B cell (primary cell): ENCODE measurements at regions not wholly inside any gene's neighbourhood (a gene's known extent, or its start where the extent isn't known, plus 50 kb on each side); places are given as distances from the start of the nearest gene placed in this dataset.

Source experiments
- ATAC-seq: fragments of 200-7000 bp; cut with Tn5 transposase; one replicate; pipeline ENCODE4 v1.10.0; 2021; ENCODE audit warnings: low read depth, mild to moderate bottlenecking, moderate number of reproducible peaks, moderate library complexity
- CTCF ChIA-PET: fragments of 350-600 bp; sonication (Branson Sonifier 250); formaldehyde crosslinking; loops from one replicate; lab custom pipeline; 2021; ENCODE audit warnings: antibody characterized with exemption, inconsistent platforms; lab: Charles Lee
- POLR2A ChIA-PET: fragments of 350-600 bp; sonication (Branson Sonifier 250); formaldehyde crosslinking; loops from one replicate; lab custom pipeline; 2021; ENCODE audit warnings: antibody characterized with exemption; lab: Charles Lee
- DNase-seq: peaks from one replicate; pipeline ENCODE4 v3.0.0; 2013
- H2AFZ ChIP-seq: 2 replicates; pipeline ENCODE4 v1.6.1; 2012; ENCODE audit warnings: mild to moderate bottlenecking, low read depth, low read length; ENCODE audit not compliant: insufficient read depth, poor library complexity, severe bottlenecking
- H3K27ac ChIP-seq, 2 donors: 1 replicate in 1 of 2; 2 replicates in 1 of 2; pipeline ENCODE4 v1.5.1; 2012 to 2013; ENCODE audit warnings: low read length in 2 of 2, mild to moderate bottlenecking in 2 of 2, moderate library complexity in 1 of 2
- H3K27me3 ChIP-seq, 4 experiments: fragments of 200-600 bp in 1 of 4; sonication (generic) in 1 of 4; replicated peaks in 1 of 4; 1 replicate in 2 of 4; 2 replicates in 2 of 4; pipeline versions ENCODE4 v1.6.1 to v1.7.0; 2013 to 2016; ENCODE audit warnings: low read length in 3 of 4, mild to moderate bottlenecking in 2 of 4, mixed read lengths in 1 of 4, moderate library complexity in 1 of 4; ENCODE audit not compliant: insufficient read depth in 4 of 4, control insufficient read depth in 3 of 4; ENCODE audit errors: control extremely low read depth in 1 of 4
- H3K36me3 ChIP-seq, 2 experiments: replicated peaks in 1 of 2; 1 replicate in 1 of 2; 2 replicates in 1 of 2; pipeline versions ENCODE4 v1.6.1 to v1.7.1; 2013; ENCODE audit warnings: low read length in 1 of 2; ENCODE audit not compliant: insufficient read depth in 2 of 2, control insufficient read depth in 1 of 2; ENCODE audit errors: control extremely low read depth in 1 of 2, extremely low read depth in 1 of 2
- H3K4me1 ChIP-seq, 2 donors: fragments of 200-600 bp in 1 of 2; sonication (generic) in 1 of 2; 1 replicate in 1 of 2; 2 replicates in 1 of 2; pipeline versions ENCODE4 v1.5.1 to v1.6.1; 2013 to 2017; ENCODE audit warnings: low read length in 2 of 2; ENCODE audit not compliant: control insufficient read depth in 2 of 2, insufficient read depth in 2 of 2
- H3K4me2 ChIP-seq: replicated peaks from 2 replicates; pipeline ENCODE3; 2012; ENCODE audit warnings: mild to moderate bottlenecking, low read depth, low read length; ENCODE audit not compliant: poor library complexity, severe bottlenecking
- H3K4me3 ChIP-seq, 5 experiments: fragments of 200-600 bp in 1 of 5; sonication (generic) in 1 of 5; 1 replicate in 3 of 5; 2 replicates in 2 of 5; pipeline versions ENCODE4 v1.5.1 to v1.7.0; 2011 to 2016; ENCODE audit warnings: low read length in 4 of 5, mild to moderate bottlenecking in 4 of 5, low read depth in 2 of 5, control low read depth in 1 of 5, moderate library complexity in 1 of 5; ENCODE audit not compliant: insufficient read depth in 1 of 5; ENCODE audit errors: control extremely low read depth in 1 of 5, extremely low read depth in 1 of 5
- H3K79me2 ChIP-seq: fragments of 200-600 bp; sonication (generic); one replicate; pipeline ENCODE4 v1.6.0; 2016; ENCODE audit warnings: low read length; ENCODE audit not compliant: control insufficient read depth, insufficient read depth
- H3K9ac ChIP-seq: fragments of 200-600 bp; sonication (generic); 2 replicates; pipeline ENCODE4 v1.6.1; 2017; ENCODE audit warnings: mild to moderate bottlenecking, low read length, moderate library complexity
- H3K9me3 ChIP-seq, 3 donors: one replicate each; pipeline versions ENCODE4 v1.6.1 to v1.7.1; 2013; ENCODE audit warnings: low read length in 2 of 3; ENCODE audit not compliant: control insufficient read depth in 2 of 3, insufficient read depth in 1 of 3; ENCODE audit errors: control extremely low read depth in 1 of 3
- H4K20me1 ChIP-seq: 2 replicates; pipeline ENCODE4 v1.6.0; 2012; ENCODE audit warnings: mild to moderate bottlenecking, low read length; ENCODE audit not compliant: insufficient read depth, control insufficient read depth, poor library complexity, severe bottlenecking
- H3K27ac Mint-ChIP-seq: one replicate; pipeline ENCODE4 v1.8.0; 2021; ENCODE audit warnings: mixed read lengths
- H3K27me3 Mint-ChIP-seq: one replicate; pipeline ENCODE4 v1.8.0; 2021; ENCODE audit warnings: mixed read lengths
- H3K4me1 Mint-ChIP-seq: one replicate; pipeline ENCODE4 v1.8.0; 2021; ENCODE audit warnings: mixed read lengths
- H3K4me3 Mint-ChIP-seq: one replicate; pipeline ENCODE4 v1.8.0; 2021; ENCODE audit warnings: mixed read lengths
- H3K9me3 Mint-ChIP-seq: one replicate; pipeline ENCODE4 v1.8.0; 2022; ENCODE audit warnings: mixed read lengths; ENCODE audit not compliant: insufficient read depth
- EZH2 ChIP-seq: IDR thresholded peaks from 2 replicates; pipeline ENCODE4 v1.6.1; 2012; ENCODE audit warnings: borderline replicate concordance, low read depth, mild to moderate bottlenecking, moderate library complexity, low read length; ENCODE audit not compliant: insufficient read depth, poor library complexity, severe bottlenecking
- WGBS: methylation state at CpG from one replicate; pipeline ENCODE4 v1.1.5; 2013; ENCODE audit warnings: missing lambda C conversion rate; ENCODE audit not compliant: insufficient coverage; 5-methylcytosine and 5-hydroxymethylcytosine counted together
- intact Hi-C: fragments of 100-400 bp; cut with micrococcal nuclease; formaldehyde crosslinking; loops from one replicate; pipeline ENCODE4 v1.10.0; 2022
- TF ChIP-seq, protein P1 (sequence below): fragments of 200-600 bp; IDR thresholded peaks from one replicate; pipeline ENCODE4 v1.8.0; 2022; ENCODE audit warnings: antibody characterized with exemption, mild to moderate bottlenecking

DNA sequence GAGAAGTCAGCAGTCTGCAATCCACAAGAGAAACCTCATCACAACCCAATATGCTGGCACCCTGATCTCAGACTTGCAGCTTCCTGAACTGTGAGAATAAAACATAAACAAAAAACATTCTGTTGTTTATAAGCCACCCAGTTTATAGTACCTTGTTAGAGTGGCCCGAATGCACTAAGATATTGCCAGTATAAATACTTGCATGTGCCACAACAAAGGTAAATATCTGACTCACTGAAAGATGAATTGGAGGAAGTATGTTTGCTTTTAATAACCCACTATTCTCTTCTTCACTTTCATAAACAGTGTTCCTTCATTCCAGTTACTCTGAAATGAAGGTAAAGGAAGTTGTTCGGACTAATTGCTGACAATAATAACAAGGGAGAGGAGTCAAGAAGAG is 1163.4 kb upstream of the CDH6 start:
- intact Hi-C loops, result no loop called here
- Histone ChIP-seq H3K9ac (no peak overlapping the region), H3K4me3 (no peak overlapping the region), H3K79me2 (no peaks in the 10 kb centered on the region), H3K36me3 (no peaks in the 10 kb centered on the region), H3K27me3 (no peaks in the 10 kb centered on the region), H3K9me3 (no peaks in the 10 kb centered on the region), H4K20me1 (no peaks in the 10 kb centered on the region), H3K27ac (no peak overlapping the region), H3K4me2 (no peak overlapping the region), H2AFZ (no peak overlapping the region), H3K4me1 (no peaks in the 10 kb centered on the region)
- no CpG with 5 or more reads among the region's 2 CpGs for WGBS
- Mint-ChIP-seq H3K4me1 (no peaks in the 10 kb centered on the region), H3K27ac (no peak overlapping the region), H3K9me3 (no peaks in the 10 kb centered on the region), H3K27me3 (no peaks in the 10 kb centered on the region), H3K4me3 (no peak overlapping the region)
- ChIA-PET POLR2A (no interaction called here), CTCF (no interaction called here)
- no peak for ATAC-seq
- TF ChIP-seq, protein P1, sequence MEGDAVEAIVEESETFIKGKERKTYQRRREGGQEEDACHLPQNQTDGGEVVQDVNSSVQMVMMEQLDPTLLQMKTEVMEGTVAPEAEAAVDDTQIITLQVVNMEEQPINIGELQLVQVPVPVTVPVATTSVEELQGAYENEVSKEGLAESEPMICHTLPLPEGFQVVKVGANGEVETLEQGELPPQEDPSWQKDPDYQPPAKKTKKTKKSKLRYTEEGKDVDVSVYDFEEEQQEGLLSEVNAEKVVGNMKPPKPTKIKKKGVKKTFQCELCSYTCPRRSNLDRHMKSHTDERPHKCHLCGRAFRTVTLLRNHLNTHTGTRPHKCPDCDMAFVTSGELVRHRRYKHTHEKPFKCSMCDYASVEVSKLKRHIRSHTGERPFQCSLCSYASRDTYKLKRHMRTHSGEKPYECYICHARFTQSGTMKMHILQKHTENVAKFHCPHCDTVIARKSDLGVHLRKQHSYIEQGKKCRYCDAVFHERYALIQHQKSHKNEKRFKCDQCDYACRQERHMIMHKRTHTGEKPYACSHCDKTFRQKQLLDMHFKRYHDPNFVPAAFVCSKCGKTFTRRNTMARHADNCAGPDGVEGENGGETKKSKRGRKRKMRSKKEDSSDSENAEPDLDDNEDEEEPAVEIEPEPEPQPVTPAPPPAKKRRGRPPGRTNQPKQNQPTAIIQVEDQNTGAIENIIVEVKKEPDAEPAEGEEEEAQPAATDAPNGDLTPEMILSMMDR, result no peak
- no peak for TF ChIP-seq EZH2
- DNase-seq, result no peak

DNA sequence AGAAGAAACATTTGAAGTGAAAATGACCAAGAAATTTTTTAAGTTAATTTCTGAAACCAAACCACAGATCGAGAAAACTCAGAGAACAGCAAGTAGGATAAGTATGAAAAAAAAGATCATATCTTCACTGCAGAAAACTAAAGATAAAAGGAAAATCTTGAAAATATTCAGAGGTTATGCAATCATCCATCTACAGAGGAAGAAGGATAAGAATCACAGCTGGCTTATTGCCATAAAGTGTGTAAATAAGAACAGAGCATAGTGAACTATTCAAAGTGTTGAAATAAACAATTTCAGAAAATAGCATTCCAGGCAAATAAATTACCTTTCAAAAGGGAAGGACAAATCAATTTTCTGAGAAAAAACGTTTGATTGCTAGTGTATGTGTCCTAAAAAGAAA is 1191.7 kb upstream of the CDH6 start:
- no peak overlapping the region for H3K4me3 ChIP-seq
- no peak overlapping the region for H3K27ac ChIP-seq
- H3K36me3 ChIP-seq, result no peaks in the 10 kb centered on the region
- intact Hi-C loops, result no loop called here
- peaks cover 4% of the 10 kb centered on the region for H3K9me3 Mint-ChIP-seq
- no CpG with 5 or more reads among the region's 2 CpGs for WGBS
- CTCF ChIA-PET, result no interaction called here
- H4K20me1 ChIP-seq, result no peaks in the 10 kb centered on the region
- H3K4me1 Mint-ChIP-seq, result no peaks in the 10 kb centered on the region
- TF ChIP-seq, protein P1, result no peak
- no peak for TF ChIP-seq EZH2
- no peaks in the 10 kb centered on the region for H3K9me3 ChIP-seq
- H3K4me3 Mint-ChIP-seq, result no peak overlapping the region
- H3K27me3 Mint-ChIP-seq, result no peaks in the 10 kb centered on the region
- H3K27ac Mint-ChIP-seq, result no peak overlapping the region
- ATAC-seq (no peak), DNase-seq (no peak)
- H3K27me3 ChIP-seq, result no peaks in the 10 kb centered on the region
- POLR2A ChIA-PET, result no interaction called here
- no peak overlapping the region for H3K9ac ChIP-seq
- H3K79me2 ChIP-seq, result no peaks in the 10 kb centered on the region
- no peak overlapping the region for H2AFZ ChIP-seq
- no peaks in the 10 kb centered on the region for H3K4me1 ChIP-seq
- H3K4me2 ChIP-seq, result no peak overlapping the region
